K562 (cell line): ENCODE measurements at regions not wholly inside any gene's neighbourhood (a gene's known extent, or its start where the extent isn't known, plus 50 kb on each side); places are given as distances from the start of the nearest gene placed in this dataset.
A peak's percentile ranks its signal among the peaks of the same experiment; 100 is the strongest.

Source experiments
- BDP1 ChIP-seq: IDR thresholded peaks from 3 replicates; pipeline ENCODE4 v1.6.1; 2011; ENCODE audit not compliant: insufficient read length, insufficient read depth
- CCNT2 ChIP-seq: IDR thresholded peaks from 2 replicates; pipeline ENCODE4 v1.6.1; 2011; ENCODE audit warnings: borderline replicate concordance, low read depth, mild to moderate bottlenecking, moderate library complexity, mixed read lengths, low read length; ENCODE audit not compliant: insufficient read length; ENCODE audit errors: extremely low read depth
- CREB3L1 ChIP-seq: fragments of 450-650 bp; IDR thresholded peaks from 2 replicates; pipeline ENCODE4 v1.6.1; 2014; ENCODE audit warnings: low read depth, mild to moderate bottlenecking, moderate library complexity, borderline replicate concordance
- FOSL1 ChIP-seq: fragments of 200-800 bp; sonication (Bioruptor generic); conservative IDR thresholded peaks from 2 replicates; pipeline ENCODE4 v1.6.1; 2016; ENCODE audit warnings: missing genetic modification characterization, missing compliant biosample characterization
- GATA2 ChIP-seq: sonication (generic); formaldehyde crosslinking; IDR thresholded peaks from 2 replicates; pipeline ENCODE4 v1.4.0; 2020; ENCODE audit warnings: mild to moderate bottlenecking, missing genetic modification reagents
- HDAC1 ChIP-seq, 2 experiments: fragments of 450-650 bp; IDR thresholded peaks; 2 replicates each; pipeline ENCODE4 v1.6.1; 2016 to 2017; ENCODE audit warnings: inconsistent platforms in 1 of 2, mild to moderate bottlenecking in 1 of 2, moderate library complexity in 1 of 2
- HNRNPL ChIP-seq: fragments of 200-400 bp; formaldehyde crosslinking; IDR thresholded peaks from 2 replicates; pipeline ENCODE4 v1.6.1; 2017; ENCODE audit warnings: low read depth, mild to moderate bottlenecking, low read length
- MCM5 ChIP-seq: fragments of 450-650 bp; IDR thresholded peaks from 2 replicates; pipeline ENCODE4 v1.6.1; 2016; ENCODE audit warnings: low read depth
- MED1 ChIP-seq: sonication (generic); formaldehyde crosslinking; IDR thresholded peaks from 2 replicates; pipeline ENCODE4 v1.8.1; 2023; ENCODE audit warnings: missing genetic modification reagents, borderline replicate concordance
- MYC ChIP-seq, 2 experiments: fragments of 250-450 bp in 1 of 2; sonication (Bioruptor Pico) in 1 of 2; IDR thresholded peaks; 2 replicates each; pipeline versions ENCODE4 v1.5.1 to v1.6.1; 2012 to 2021; ENCODE audit warnings: low read depth in 2 of 2, borderline replicate concordance in 1 of 2, improper control_type of control experiment in 1 of 2, low read length in 1 of 2, mild to moderate bottlenecking in 1 of 2, moderate library complexity in 1 of 2
- NCOA6 ChIP-seq: fragments of 450-650 bp; IDR thresholded peaks from 2 replicates; pipeline ENCODE4 v1.6.1; 2017; ENCODE audit warnings: mild to moderate bottlenecking
- RBM15 ChIP-seq: fragments of 200-400 bp; formaldehyde crosslinking; IDR thresholded peaks from 2 replicates; pipeline ENCODE4 v1.6.1; 2018; ENCODE audit warnings: mild to moderate bottlenecking, low read length, moderate library complexity; ENCODE audit not compliant: insufficient read depth
- TAF1 ChIP-seq: IDR thresholded peaks from 2 replicates; pipeline ENCODE4 v1.6.1; 2011; ENCODE audit warnings: mild to moderate bottlenecking, low read length, moderate library complexity; ENCODE audit not compliant: insufficient read depth, control insufficient read depth, severe bottlenecking; ENCODE audit errors: extremely low read depth
- TCFL5 ChIP-seq: fragments of 250-450 bp; sonication (Bioruptor Pico); conservative IDR thresholded peaks from 2 replicates; pipeline ENCODE4 v1.6.1; 2021; ENCODE audit warnings: mild to moderate bottlenecking, moderate library complexity, matching md5 sums
- ZC3H8 ChIP-seq: fragments of 450-650 bp; IDR thresholded peaks from 2 replicates; pipeline ENCODE4 v1.6.1; 2017
- ZNF217 ChIP-seq: sonication (generic); formaldehyde crosslinking; IDR thresholded peaks from 2 replicates; pipeline ENCODE4 v1.8.0; 2022; ENCODE audit warnings: mild to moderate bottlenecking, missing genetic modification reagents
- ZNF668 ChIP-seq: fragments of 250-450 bp; sonication (Bioruptor Pico); IDR thresholded peaks from 2 replicates; pipeline ENCODE4 v1.8.0; 2022; ENCODE audit warnings: mild to moderate bottlenecking, inconsistent platforms
- ZNF79 ChIP-seq: fragments of 250-450 bp; sonication (Bioruptor Pico); IDR thresholded peaks from 2 replicates; pipeline ENCODE4 v1.4.0; 2020; ENCODE audit warnings: low read depth, mild to moderate bottlenecking, moderate library complexity
- ZNF830 ChIP-seq: fragments of 250-450 bp; sonication (Bioruptor Pico); IDR thresholded peaks from 2 replicates; pipeline ENCODE4 v1.5.0; 2021; ENCODE audit warnings: mild to moderate bottlenecking
- TF ChIP-seq, protein P1 (sequence below): fragments of 150-350 bp; IDR thresholded peaks from 2 replicates; pipeline ENCODE4 v1.6.1; 2014; ENCODE audit warnings: low read depth, mild to moderate bottlenecking, low read length, borderline replicate concordance
- TF ChIP-seq, protein P2 (sequence below): IDR thresholded peaks from 2 replicates; pipeline ENCODE4 v1.6.1; 2012; ENCODE audit warnings: low read depth, low read length, improper control_type of control experiment, borderline replicate concordance

- no peak for TF ChIP-seq CREB3L1
- no peak for TF ChIP-seq TAF1
- TF ChIP-seq, protein P1, sequence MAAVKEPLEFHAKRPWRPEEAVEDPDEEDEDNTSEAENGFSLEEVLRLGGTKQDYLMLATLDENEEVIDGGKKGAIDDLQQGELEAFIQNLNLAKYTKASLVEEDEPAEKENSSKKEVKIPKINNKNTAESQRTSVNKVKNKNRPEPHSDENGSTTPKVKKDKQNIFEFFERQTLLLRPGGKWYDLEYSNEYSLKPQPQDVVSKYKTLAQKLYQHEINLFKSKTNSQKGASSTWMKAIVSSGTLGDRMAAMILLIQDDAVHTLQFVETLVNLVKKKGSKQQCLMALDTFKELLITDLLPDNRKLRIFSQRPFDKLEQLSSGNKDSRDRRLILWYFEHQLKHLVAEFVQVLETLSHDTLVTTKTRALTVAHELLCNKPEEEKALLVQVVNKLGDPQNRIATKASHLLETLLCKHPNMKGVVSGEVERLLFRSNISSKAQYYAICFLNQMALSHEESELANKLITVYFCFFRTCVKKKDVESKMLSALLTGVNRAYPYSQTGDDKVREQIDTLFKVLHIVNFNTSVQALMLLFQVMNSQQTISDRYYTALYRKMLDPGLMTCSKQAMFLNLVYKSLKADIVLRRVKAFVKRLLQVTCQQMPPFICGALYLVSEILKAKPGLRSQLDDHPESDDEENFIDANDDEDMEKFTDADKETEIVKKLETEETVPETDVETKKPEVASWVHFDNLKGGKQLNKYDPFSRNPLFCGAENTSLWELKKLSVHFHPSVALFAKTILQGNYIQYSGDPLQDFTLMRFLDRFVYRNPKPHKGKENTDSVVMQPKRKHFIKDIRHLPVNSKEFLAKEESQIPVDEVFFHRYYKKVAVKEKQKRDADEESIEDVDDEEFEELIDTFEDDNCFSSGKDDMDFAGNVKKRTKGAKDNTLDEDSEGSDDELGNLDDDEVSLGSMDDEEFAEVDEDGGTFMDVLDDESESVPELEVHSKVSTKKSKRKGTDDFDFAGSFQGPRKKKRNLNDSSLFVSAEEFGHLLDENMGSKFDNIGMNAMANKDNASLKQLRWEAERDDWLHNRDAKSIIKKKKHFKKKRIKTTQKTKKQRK = no peak
- TF ChIP-seq CCNT2 = no peak
- TF ChIP-seq RBM15 = no peak
- TF ChIP-seq MYC (IDR thresholded peaks at IDR 0.05; ENCODE audit: low read depth, low read length) = no peak
- peak; percentile 88 for TF ChIP-seq MYC (CRISPR knock-in tag; IDR thresholded peaks at IDR 0.05; ENCODE audit: borderline replicate concordance, low read depth)
- TF ChIP-seq ZNF668 = peak; percentile 92
- no peak for TF ChIP-seq HNRNPL
- no peak for TF ChIP-seq MED1 (CRISPR knock-in tag)
- TF ChIP-seq ZNF217 (CRISPR knock-in tag) = no peak
- TF ChIP-seq GATA2 (CRISPR knock-in tag) = no peak
- no peak for TF ChIP-seq MCM5
- TF ChIP-seq TCFL5 (CRISPR knock-in tag) = peak; percentile 91
- no peak for TF ChIP-seq BDP1
- peak; percentile 83 for TF ChIP-seq ZNF79 (CRISPR knock-in tag)
- no peak for TF ChIP-seq ZC3H8
- TF ChIP-seq FOSL1 (tag) = no peak
- TF ChIP-seq NCOA6 = no peak
- TF ChIP-seq, protein P2, sequence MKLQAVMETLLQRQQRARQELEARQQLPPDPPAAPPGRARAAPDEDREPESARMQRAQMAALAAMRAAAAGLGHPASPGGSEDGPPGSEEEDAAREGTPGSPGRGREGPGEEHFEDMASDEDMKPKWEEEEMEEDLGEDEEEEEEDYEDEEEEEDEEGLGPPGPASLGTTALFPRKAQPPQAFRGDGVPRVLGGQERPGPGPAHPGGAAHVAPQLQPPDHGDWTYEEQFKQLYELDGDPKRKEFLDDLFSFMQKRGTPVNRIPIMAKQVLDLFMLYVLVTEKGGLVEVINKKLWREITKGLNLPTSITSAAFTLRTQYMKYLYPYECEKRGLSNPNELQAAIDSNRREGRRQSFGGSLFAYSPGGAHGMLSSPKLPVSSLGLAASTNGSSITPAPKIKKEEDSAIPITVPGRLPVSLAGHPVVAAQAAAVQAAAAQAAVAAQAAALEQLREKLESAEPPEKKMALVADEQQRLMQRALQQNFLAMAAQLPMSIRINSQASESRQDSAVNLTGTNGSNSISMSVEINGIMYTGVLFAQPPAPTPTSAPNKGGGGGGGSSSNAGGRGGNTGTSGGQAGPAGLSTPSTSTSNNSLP = no peak
- peak in 1 of 2 experiments; percentile 46; a peak in 1 of 4 replicates for TF ChIP-seq HDAC1 (IDR thresholded peaks at IDR 0.05)
- no peak for TF ChIP-seq ZNF830 (CRISPR knock-in tag)
These were observed 76.2 kb upstream of the VPREB1 start (continued) for GRCh38 chr22:22168190-22168940.
